ENCODE measurements at regions not wholly inside any gene's neighbourhood (a gene's known extent, or its start where the extent isn't known, plus 50 kb on each side); places are given as distances from the start of the nearest gene placed in this dataset.

DNA sequence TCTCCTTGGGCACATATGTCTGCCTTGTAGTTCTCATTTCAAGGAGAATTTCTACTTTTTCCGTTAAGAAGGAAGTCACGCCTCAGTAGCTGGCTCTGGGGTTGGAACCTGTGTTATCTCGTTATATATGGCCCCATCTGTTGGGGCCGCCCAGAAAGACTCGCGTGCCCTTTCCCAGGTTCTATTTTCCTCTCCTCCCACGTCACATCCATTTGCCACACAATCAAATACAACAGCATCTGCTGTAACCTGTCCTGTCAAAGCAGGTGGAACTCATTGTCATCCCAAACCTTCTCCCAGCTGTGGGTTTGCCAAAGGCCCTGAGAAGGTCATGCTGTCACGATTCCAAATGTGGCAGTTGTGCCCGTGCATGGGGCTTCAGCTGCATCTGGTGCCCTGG, 213.1 kb upstream of the ZBED5 start:
- TF ChIP-seq, protein P1, sequence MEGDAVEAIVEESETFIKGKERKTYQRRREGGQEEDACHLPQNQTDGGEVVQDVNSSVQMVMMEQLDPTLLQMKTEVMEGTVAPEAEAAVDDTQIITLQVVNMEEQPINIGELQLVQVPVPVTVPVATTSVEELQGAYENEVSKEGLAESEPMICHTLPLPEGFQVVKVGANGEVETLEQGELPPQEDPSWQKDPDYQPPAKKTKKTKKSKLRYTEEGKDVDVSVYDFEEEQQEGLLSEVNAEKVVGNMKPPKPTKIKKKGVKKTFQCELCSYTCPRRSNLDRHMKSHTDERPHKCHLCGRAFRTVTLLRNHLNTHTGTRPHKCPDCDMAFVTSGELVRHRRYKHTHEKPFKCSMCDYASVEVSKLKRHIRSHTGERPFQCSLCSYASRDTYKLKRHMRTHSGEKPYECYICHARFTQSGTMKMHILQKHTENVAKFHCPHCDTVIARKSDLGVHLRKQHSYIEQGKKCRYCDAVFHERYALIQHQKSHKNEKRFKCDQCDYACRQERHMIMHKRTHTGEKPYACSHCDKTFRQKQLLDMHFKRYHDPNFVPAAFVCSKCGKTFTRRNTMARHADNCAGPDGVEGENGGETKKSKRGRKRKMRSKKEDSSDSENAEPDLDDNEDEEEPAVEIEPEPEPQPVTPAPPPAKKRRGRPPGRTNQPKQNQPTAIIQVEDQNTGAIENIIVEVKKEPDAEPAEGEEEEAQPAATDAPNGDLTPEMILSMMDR (IDR thresholded peaks at IDR 0.05) = no peak
- TF ChIP-seq POLR2AphosphoS5 (IDR thresholded peaks at IDR 0.05) (no peak), EP300 (IDR thresholded peaks at IDR 0.05) (no peak), POLR2A (IDR thresholded peaks at IDR 0.05) (no peak)

All from stomach (tissue), 4 donors.